Activated CD4-positive, CD25-positive, alpha-beta regulatory T cell treated with anti-CD3 and anti-CD28 coated beads, Interleukin-2, amount 50 U/mL, for 72 hours (primary cell): ENCODE measurements at regions not wholly inside any gene's neighbourhood (a gene's known extent, or its start where the extent isn't known, plus 50 kb on each side); places are given as distances from the start of the nearest gene placed in this dataset.

ENCODE experiments used
- DNase-seq: peaks from one replicate; pipeline ENCODE4 v3.0.0; 2021

DNA sequence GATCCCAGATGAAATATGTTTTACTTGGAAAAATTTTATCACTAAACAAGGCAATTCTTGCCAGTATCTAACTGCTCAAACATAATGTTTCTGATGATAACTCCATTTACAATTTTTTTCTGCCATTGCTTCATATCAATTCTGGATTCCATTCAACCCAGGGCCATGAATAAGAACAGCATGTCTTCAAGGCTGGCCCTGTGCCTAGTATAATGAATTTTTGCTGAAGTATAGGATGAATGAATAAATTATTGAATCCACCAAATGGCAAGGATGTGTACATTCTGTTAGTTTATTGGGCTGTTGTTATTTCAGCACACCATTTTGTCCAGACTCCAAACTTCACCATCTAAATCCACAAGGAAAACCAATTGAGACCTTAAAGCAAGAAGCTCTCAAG lies 414.7 kb downstream of the HS3ST3B1 start:
- DNase-seq = no peak

- no peak for DNase-seq
Observed at GRCh38 chr17:14712611-14713021, 411.7 kb downstream of the HS3ST3B1 start.

DNA sequence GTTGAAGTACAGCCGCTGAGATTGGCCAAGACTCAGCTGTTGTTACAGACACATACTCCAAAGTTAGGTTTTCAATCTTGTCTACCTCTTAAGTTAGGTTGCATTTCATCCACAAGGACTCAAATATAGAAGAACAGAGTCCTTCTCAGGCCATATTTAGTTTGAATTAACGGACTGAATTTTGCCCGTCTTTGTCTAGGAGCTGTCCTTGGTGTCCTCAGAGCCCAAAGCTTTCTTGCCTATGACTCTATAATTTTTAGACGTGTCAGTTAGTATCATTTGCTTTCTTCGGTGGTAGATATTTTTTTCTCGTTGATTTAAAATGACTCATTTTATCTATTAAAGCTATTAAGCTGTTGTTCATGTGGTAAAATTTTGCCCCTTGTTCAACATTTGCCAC lies 403.2 kb downstream of the HS3ST3B1 start:
- DNase-seq = no peak

DNA sequence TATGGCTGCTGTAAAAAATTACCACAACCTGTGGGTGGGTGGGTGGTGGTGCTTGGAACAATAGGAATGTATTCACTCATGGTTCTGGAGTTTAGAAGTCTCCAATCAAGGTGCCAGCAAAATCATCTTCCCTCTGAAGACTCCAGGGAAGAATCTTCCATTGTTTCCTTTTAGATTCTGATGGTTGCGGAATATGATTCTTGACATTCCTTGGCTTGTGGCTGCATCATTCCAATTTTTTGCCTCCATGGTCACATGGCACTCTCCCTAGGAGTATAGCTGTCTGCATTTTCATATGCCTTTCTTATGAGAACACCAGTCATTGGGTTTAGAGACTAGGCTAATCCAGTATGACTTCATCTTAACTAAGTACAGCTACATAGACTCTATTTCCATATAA lies 401.0 kb downstream of the HS3ST3B1 start:
- no peak for DNase-seq

GRCh38 chr17:14699574-14700185 lies 398.8 kb downstream of the HS3ST3B1 start:
- DNase-seq = no peak

GRCh38 chr17:14693382-14693781 lies 392.5 kb downstream of the HS3ST3B1 start:
- no peak for DNase-seq

DNA sequence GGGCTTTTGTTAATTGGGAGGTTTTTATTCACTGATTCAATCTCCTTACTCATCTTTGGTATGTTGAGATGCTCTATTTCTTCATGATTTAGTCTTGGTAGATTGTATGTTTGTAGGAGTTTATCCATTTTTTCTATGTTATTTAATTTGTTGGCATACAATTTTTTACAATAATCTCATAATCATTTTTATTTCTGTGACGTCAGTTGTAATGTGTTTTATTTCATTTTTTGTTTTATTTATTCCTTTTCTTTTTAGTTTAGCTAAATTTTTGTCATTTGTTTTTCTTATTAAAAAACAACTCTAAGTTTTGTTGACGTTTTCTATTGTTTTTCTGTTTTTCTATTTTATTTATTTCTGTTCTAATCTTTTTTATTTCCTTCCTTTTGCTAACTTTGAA lies 389.8 kb downstream of the HS3ST3B1 start:
- DNase-seq = no peak

GRCh38 chr17:14688134-14688533 lies 387.3 kb downstream of the HS3ST3B1 start:
- no peak for DNase-seq

DNA sequence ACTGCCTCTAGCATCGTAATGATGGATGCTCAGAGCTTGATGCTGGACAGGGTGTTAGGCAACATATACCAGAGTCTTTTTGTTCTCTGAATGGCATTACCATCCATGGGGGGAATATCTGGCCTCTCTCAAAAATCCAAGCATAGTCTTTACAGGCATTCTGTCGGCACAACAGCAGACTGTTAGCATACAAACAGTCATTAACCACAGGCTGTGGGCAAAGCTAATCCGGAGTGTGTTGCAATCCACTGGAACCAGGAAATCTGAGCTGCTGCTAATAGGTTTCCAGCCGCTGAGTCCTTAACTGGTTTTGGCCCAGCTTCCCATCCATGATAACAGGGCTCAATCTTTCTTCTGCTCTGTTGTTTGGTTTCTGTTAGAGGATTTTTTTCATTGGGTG lies 371.9 kb downstream of the HS3ST3B1 start:
- no peak for DNase-seq

GRCh38 chr17:14670861-14671260 lies 370.0 kb downstream of the HS3ST3B1 start:
- no peak for DNase-seq

- DNase-seq = no peak
Observed at GRCh38 chr17:14664511-14664910, 363.6 kb downstream of the HS3ST3B1 start.

DNA sequence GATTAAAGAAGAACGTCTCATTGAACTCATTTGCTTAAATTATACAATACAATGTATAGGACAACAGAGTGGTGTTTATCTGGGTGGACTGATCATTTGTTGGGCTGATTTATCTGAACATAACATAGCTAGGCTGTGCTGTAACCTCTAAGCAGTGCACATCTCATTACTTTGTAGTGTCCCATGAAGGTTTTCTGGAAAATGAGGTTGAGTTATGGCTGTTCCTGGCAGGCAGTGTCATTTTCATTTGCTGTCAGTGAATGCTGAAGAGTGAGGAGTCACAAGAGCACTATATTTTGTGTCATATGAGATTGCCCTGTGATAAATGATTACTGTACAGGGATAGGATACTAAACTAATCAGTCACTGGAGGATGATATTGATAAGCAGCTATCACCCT lies 340.2 kb downstream of the HS3ST3B1 start:
- DNase-seq = no peak

GRCh38 chr17:14637260-14637659 lies 336.4 kb downstream of the HS3ST3B1 start:
- DNase-seq = no peak

GRCh38 chr17:14630621-14631020 lies 329.7 kb downstream of the HS3ST3B1 start:
- no peak for DNase-seq

GRCh38 chr17:14630046-14630445 lies 329.2 kb downstream of the HS3ST3B1 start:
- DNase-seq = no peak

DNA sequence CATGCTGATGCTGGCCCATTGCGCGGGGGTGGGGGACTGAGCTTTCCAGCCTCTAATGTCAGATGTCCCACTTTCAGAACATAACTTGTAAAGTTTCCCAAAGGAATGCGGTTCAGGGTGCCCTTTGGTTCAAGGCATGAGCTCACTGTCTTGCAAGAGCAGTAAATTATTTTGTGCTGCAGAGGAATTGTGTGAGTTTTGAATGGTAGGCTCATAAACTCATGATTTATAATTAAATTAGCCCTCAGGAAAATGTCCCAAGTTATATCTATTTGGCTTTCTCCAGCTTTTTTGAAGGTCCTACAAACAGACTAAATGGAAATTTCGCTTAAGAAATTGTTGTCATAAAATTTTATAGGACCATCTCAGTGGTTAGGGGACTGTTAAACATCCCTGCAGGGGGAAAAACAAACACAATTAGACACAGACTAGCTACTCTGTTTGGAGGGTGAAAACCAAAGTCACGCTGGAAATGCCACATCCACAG lies 321.8 kb downstream of the HS3ST3B1 start:
- DNase-seq = no peak

- DNase-seq = no peak
Observed at GRCh38 chr17:14621826-14622614, 321.1 kb downstream of the HS3ST3B1 start.

- DNase-seq = no peak
Observed at GRCh38 chr17:14619821-14620220, 318.9 kb downstream of the HS3ST3B1 start.

DNA sequence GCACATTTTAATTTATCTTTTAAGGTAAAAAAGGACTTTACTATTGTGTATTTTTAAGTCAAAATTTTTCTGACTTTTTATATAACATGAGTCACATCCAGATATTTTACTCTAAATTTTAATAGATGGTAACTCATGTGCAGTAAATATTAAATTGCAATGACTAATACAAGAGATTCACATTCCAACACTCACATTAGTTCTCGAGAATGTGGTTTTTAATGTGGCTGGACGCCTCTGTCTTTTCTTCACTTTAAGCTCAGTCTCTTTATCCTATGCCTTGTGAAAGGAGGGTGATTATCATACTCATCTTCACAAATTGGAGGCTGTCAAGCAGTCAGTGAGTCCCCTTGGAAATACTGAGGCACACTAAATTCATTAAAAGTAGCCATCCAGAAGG lies 315.6 kb downstream of the HS3ST3B1 start:
- DNase-seq = no peak

GRCh38 chr17:14605267-14605599 lies 304.4 kb downstream of the HS3ST3B1 start:
- no peak for DNase-seq

DNA sequence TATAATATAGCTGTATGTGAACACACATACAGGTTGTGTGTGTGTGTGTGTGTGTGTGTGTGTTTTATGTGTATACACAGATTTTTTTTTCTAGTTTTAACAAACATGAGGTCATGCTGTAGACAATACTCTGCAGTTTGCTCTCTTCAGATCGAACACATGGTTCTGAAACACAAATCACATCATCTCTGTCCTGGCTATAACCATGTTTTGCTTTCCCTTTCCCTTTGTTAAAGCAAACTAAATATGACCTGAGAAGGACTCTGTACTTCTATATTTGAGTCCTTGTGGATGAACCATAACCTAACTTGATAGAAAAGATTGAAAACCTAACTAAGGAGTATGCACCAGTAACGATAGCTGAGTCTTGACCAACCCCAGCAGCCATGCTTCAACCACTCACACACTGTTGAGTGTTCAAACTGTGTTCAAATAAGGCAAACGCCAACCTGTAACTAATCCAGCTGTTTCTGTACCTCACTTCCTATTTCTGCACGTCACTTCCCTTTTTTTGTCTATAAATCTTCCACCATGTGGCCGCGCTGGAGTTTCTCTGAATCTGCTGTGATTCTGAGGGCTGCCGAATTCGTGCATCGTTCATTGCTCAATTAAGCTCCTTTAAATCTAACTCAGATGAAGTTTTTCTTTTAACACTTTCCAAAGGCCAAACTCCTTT lies 303.8 kb downstream of the HS3ST3B1 start:
- no peak for DNase-seq

- no peak for DNase-seq
Observed at GRCh38 chr17:14596224-14596623, 295.3 kb downstream of the HS3ST3B1 start.

- DNase-seq = no peak
Observed at GRCh38 chr17:14595656-14596055, 294.8 kb downstream of the HS3ST3B1 start.

DNA sequence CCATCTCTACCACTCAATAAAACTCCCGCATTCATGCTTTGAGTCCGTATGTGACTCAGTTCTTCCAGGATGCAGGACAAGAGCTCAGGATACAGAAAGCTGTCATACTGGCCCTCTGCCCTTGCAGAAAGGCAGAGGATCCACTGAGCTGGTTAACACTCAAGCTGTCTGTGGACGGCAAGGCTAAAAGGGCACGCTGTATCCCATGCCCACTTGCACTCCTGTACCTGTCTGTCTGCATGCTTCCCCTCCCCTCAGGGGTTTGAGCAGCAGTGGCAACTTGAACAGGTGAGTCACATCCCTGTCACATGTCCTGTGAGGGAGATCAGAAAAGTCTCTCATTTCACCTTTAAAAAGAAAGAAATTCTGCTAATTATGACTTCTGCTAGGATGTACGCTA lies 293.8 kb downstream of the HS3ST3B1 start:
- DNase-seq = no peak
